ENCODE measurements at regions not wholly inside any gene's neighbourhood (a gene's known extent, or its start where the extent isn't known, plus 50 kb on each side); places are given as distances from the start of the nearest gene placed in this dataset.

DNA sequence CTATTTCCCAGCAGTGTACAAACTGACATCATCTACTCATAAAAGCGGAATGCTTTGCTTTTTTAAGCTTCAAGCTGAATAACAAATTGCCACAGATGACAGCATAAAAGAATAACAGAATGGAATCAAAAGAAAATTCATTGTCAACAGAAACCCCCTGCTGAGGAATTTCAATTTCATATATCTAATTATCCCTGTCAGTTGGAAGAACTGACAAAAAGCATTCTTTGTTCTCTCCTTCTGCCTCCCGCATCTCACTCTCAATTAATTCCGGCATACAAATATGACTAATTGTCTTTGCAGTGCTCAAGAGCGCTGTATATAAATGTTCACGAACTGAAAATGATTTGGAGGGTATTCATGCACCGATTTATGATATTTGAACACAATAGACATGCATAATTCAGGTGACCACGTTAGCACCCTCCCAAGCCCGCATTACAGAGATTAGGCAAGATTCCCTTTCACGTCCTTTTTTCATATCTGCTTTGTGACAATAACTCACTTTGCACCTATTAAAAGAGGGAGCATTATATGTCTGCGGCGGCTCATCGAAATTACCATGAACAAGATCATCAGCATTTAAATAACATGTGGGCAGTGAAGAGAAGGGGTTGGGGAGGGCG lies 277.7 kb upstream of the SALL3 start:
- DNase-seq (ENCODE audit: low read depth) = no peak

DNA sequence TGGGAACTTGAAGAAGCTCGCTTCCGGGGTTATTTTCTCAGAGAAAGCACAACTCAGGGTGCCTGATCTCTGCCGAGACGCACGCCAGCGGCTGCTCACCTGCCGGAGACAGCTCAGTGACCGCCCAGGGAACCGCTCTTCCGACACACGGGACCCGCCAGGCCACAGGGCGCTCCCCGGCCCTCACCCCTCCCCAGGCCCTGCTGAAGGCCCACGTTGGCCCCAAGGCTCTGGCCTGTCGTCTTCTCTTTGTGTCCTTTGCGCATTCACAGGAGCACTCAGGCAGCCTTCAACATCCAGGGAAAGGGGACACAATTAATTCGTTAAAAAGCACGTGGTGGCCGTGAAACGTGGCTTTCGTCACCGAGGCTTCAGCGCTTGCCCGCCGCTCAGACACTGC lies 276.3 kb upstream of the SALL3 start:
- no peak for DNase-seq (ENCODE audit: low read depth)

DNA sequence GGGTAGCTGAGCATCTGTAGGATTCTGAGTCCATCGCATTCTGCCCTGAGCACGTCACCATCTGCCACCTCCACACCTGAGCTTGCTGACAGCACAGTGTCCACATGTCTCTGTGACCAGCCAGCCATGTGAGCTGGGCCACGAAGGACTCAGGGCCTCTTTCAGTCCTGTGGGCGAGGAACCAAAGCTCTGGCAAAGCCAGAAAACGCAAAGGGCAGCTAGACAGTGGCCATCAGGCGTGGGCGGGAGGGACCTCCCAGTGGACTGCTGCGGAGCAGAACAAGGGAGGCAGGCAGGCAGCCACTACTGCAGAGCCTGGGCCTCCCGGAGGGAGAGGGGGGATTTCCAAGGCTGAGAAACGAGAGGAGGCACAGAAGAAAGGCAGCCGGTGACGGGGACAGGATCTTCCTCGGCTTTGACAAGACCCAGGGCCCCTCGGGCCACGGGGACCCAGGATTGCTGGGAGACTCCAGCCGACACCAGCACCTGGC lies 274.6 kb upstream of the SALL3 start:
- DNase-seq (ENCODE audit: low read depth) = no peak

DNA sequence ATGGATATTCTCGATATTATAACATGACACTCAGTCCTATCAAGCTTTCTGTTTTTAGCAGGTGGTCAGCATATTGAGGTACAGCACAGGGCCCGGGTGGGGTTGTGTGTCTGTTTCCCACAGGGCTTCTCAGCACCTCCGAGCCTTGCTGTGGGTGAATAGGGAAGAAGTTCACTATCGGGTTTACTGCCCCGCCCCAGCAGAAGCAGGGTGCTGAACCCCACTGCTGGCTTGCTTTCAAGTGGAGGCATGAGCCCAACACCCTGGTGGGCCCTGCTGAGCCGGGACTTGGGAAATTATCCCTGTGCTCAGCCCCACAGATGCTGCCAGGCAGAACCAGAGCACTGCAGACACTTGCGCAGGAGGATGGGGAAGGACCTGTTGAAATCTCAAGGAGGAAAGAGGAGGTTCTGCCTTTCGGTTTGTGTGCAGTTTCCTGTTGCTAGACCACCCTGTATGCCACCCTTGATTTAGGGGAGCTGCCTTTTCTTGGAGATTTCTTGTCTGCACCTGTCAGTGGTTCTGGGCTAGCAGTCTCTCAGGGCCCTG lies 270.3 kb upstream of the SALL3 start:
- DNase-seq (ENCODE audit: low read depth) = no peak

DNA sequence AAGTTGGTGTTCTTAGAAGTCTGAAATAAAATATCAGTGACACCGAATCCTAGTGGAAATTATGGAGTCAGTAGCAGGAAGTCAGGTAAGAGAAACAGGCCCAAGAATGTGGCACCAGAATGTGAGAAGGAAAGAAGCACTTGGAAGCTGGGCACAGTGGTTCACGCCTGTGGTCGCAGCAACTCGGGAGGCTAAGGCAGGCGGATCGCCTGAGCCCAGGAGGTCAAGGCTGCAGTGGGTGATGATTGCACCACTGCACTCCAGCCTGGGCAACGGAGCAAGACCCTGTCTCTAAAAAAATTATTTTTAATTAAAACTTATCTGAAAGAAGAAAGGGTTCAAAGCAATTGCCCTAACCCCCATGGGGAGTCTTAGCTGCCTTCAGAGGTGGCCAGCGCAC lies 268.3 kb upstream of the SALL3 start:
- DNase-seq (ENCODE audit: low read depth) = no peak

DNA sequence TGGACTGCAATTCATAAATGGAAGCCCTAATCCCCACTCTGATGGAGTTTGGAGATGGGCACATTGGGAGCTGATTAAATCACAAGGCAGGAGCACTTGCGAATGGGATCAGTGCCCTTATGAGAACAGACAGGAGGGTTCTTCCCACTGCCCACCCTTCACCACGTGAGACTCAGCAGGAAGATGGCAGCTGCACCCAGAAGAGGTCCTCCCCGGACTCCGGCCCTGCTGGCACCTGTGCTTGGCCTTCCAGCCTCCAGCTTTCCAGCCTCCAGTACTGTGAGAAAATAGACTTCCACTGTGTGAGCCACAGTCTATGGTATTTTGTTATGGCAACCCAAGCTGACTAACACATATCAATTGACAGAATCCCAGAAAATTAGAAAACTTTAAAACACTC lies 267.6 kb upstream of the SALL3 start:
- DNase-seq (ENCODE audit: low read depth) = no peak

DNA sequence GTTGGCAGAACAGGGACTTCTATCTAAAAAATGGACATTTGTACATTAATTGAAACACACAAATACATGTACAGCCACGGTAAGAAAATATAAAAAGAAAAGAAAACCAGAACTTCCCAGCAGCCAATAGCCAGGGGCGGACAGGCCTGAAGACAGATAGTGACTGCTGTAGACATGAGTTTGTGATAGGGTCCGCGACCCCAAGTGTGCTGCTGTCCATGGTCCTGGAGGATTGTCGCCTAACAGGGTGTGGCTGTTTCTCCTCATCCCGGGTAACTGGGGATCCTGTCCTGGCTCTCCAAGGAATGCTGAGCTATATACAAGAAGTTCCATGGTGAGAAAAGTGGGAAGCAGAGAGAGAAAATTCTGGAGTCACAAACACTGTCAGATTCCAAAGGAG lies 266.5 kb upstream of the SALL3 start:
- no peak for DNase-seq (ENCODE audit: low read depth)

DNA sequence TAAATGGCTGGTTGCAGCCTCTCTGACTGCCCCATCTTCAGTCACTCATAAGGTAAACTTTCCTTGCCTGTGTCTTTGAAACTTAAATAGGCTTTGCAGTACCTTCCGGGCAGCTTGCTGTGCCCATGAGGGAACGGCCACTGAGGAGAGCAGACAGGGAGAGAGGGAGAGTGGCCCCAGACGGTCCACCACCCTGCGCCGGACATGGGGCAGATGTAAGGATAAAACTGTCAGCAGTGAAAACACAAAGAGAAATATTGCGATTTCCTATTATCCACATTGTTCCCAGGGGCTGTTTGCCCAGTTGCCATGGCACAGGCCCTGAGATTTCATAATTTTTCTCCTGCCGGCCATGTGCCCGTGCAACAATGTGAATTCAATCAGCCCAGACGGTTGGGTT lies 265.9 kb upstream of the SALL3 start:
- DNase-seq (ENCODE audit: low read depth) = no peak

DNA sequence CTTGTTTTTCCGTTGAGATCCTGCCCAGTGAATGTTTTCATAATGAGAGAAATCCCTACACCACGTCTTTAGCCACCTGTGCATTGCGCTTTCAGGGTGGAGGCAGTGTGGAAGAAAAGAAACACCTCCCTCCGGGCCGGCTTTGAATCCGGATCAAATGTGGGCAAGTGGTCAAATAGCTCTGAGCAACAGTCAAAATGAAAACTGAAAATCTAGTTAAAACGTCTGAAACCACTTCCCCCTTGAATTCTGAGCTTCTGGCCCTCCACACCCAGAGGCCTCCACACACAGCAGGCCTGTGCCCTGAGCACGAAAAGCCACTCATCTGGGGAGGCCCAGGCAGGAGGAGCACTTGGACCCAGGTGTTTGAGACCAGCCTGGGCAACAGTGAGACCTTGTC lies 263.6 kb upstream of the SALL3 start:
- no peak for DNase-seq (ENCODE audit: low read depth)

DNA sequence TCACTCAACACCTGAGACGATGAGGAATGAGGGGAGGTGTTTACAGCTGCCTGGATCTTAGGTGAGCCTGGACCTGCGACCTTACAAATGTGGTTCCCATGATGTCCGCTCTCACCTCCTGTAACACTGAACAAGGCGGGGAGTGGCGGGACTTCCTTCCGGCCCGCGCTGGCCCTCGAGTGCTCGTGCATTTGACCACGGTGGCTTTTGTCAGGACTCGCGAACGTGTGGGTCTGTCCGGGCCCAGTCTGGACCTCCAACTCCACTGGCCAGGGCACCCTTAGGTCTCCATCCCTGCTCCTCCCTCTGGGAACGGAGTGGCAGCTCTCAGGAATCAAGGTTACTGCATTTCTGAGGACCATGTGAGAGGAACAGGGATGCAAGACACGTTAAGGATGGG lies 263.0 kb upstream of the SALL3 start:
- DNase-seq (ENCODE audit: low read depth) = no peak

DNA sequence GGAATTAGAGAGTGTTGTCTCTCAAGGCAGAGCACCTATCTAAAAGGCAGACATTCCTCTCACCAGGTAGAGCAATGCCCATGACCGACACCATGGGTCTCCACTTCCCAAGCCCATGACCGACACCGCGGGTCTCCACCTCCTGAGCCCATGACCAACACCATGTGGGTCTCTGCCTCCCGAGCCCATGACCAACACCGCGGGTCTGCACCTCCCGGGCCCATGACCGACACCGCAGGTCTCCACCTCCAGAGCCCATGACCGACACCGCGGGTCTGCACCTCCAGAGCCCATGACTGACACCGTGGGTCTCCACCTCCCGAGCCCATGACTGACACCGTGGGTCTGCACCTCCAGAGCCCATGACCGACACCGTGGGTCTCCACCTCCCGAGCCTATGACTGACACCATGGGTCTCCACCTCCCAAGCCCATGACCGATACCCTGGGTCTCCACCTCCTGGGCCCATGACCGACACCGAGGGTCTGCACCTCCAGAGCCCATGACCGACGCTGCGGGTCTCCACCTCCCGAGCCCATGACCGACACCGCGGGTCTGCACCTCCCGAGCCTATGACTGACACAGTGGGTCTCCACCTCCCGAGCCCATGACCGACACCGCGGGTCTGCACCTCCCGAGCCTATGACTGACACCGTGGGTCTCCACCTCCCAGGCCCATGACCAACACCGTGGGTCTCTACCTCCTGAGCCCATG lies 262.4 kb upstream of the SALL3 start:
- DNase-seq (ENCODE audit: low read depth) = no peak

DNA sequence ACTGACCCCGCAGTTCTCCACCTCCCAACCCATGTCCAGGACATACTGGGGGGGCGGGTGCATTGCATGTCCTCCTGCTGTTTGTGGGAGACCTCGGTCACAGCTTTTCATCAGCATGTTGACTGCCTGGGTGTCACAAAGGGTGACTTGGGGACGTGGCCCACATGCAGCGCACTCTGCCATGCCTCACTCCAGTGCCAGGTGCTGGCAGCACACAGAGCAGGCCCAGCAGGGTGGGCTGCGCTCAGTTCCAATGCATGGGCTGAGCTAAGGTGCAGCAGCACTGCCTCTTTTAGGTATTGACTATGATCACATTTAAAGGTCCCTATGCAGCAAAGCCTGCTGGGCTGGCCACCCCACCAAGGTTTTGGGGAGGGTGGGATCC lies 261.9 kb upstream of the SALL3 start:
- DNase-seq (ENCODE audit: low read depth) = no peak

DNA sequence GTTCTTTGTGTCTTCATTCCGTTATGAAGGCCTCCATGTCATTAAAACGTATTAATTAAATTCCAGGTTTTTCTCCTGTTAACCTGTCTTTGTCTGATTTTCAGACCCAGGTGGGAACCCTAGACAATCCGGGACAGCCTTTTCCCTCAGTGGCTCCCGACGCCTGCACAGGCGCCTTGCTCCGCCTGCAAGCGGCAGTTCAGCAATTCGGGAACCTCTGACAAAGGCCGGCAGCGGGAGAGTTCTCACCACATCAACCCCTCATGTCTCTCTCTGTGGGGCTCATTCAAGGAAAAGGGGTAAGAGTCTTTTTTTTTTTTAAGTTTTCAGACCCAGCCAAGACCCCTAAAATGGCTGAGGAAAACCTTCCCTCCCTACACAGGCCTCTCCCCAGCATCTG lies 259.8 kb upstream of the SALL3 start:
- DNase-seq (ENCODE audit: low read depth) = no peak

DNA sequence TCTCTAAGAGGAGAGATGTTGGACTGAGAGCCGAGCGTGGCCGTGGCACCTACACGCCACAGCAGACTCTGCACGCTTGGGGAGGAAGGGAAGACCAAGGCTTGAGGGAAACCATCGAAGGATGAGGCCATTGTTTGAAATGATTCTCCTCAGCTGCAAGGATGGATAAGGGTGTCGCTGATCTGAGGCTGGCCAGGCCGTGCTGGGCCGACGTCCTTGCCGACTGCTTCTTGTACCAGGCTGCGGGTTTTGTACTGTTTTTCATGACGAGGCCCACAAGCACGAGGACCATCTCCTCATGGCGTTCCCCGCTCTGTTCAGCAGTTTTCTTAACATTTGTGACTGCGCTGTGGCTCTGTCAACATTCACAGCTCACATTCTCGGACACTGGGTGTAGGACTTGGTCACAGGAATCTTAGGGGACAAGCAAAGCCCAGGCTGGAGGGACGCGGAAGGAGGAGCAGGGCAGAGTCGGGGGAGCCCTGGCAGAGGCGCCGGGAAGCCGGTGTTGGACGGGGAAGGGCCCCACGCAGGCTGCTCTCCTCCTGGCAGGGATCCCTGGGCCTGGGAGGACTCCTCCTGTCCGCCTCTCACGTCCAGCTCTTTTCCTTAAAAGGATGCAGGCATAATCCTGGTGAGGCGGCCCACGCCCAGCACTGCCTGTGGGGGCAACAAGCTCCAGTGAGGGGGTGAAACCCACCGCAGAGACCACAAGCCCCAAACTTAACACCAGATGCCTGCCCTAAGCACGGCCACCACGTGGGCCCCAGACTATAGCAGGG lies 259.0 kb upstream of the SALL3 start:
- no peak for DNase-seq (ENCODE audit: low read depth)

DNA sequence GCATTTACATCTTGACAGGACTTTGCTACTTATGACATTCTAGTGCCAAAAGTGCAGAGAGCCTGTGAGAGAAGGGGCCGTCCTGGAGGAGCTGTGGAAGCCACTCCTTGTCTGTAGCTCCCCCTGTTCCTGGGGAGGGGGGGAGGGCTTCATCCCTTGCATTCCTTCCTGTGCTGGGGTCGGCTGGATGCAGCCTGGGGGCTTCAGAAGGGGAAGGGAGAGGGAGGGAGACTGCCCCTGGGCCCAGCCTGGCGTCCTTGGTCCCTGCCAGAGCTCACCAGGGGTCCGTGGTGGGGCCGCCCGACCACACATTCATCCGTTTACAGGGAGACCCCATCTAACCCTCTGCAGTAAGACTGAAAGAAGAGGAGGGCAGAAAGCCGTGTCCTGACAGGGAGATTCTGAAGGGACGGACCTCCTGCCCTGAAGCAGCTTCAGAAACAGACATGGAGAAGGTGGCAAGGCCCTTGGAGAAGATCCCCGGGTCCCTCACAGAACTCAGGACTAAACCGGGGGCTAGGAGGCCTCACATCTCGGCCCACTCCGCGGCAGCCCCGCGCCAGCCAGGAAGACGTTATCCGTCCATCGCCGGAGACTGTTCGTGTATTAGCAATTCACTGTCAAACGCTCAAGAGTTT lies 258.3 kb upstream of the SALL3 start:
- no peak for DNase-seq (ENCODE audit: low read depth)

DNA sequence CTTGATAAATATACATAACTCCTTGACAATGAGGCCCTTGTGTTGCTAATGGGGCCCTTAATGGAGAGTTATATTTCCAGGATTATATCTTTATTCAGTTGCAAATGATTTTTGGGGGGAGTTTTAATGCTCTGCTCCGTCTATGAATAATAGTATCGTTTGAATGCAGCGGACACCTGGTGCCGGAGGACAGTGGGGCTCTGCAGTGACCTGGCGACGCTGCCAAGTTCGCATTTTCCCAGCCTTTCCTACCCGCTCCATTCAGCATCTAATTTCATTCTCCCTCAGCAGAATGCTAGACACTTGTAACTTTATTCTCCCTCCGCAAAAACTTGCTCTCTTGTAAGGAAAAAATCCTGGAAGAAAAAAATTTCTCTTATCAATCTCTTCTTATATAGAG lies 257.6 kb upstream of the SALL3 start:
- no peak for DNase-seq (ENCODE audit: low read depth)

DNA sequence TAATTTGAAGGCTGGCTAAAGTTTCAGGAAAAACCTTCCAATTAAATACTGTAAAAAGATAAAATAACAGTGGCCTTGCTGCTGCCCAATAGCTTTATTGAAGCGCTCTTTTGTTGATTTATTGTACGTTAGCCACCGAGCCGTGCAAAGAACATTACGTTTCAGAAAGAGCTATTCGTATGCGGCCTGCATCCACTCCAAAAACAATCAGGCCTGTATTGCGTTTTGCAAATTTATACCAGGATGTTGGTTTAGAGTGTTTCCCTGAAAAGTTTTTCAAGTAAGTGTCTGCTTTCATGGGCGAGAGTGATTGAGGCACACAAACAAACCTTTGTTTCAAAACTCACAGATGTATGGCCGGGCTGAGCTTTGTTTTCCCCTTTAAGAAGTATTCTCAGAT lies 257.2 kb upstream of the SALL3 start:
- DNase-seq (ENCODE audit: low read depth) = no peak

DNA sequence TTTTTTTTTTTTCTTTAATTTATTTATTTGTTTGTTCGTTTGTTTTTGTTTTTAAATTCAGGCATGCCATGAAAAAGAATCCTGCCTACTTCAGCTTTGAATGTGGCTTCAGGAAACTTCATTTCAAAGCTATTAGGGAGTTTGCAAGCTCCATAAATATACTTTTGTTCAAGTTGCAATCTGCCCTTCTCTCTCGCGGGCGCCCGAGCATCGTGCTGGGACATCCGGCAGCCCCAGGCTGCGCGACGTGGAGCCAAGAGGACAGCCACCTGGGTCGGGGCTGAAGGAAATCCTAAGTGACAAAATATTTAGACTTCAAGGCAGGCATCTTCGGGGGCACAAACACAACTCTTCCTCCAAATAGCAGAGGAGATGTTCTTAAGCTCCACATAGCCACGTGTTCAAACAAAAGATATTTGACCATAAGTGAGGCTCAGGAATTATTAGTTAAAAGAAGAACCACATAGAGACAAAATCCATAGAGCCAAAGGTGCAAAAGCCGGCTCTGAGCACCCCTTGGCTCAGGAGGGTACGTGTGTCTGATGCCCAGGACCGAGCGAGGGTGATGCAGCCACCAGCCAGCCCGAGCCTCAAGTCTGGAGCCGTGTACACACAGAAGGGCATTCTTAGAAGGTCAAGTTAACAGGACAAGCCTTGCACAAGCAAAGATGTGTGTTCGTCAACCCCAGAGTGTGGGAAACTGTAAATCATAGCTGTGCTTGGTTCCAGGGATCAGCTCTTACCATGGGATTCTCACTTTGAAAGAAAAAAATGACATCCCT lies 256.5 kb upstream of the SALL3 start:
- DNase-seq (ENCODE audit: low read depth) = no peak

DNA sequence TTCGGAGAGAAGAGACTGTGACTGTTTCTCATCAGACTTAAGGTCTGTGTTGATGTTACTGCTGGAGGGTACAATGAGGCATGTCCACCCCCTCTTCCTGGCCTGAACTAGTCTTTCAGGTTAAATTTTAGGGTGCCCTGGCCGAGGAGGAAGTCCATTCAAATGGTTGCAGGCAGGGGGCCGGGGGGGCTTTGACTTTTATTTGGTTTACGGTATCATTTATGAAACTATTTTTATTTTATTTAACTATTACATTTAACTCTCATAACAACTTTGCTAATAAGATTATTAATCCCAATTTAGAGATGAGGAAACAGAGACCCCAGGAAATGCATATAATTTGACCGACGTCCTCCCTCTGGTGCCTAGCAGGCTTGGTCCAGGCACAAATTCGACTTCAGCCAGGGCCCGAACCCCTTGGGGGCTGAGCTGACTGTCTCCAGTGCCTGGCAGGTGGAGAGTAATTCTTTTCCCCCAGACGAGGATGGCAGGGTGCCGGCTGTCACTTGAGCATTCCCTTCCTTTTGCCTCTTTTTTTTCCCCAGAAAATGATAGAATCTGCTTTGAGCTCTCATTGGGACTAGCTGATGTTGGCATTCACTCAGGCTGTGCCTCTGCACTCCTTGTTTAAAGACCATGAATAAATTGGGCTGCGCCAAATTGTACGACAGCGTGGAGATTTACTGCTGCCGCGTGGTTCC lies 255.3 kb upstream of the SALL3 start:
- no peak for DNase-seq (ENCODE audit: low read depth)

DNA sequence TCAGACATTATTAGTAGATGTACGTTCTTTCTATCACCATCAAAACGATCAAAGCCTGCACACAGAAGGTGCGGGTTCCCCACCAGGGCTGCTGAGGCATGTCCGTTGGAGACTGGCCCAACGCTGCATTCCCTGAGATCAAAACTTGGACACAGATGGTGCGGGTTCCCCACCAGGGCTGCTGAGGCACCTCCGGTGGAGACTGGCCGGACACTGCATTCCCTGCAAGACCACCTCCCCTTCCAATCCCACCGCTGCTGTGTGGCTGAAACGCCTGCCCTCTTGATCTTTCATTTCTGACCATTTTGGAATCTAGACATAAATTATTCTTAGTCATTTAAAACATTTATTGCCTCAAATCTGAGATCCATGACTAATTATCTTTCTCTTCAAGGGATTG lies 254.2 kb upstream of the SALL3 start:
- DNase-seq (ENCODE audit: low read depth) = no peak
